HL-60 (cell line): ENCODE measurements at regions not wholly inside any gene's neighbourhood (a gene's known extent, or its start where the extent isn't known, plus 50 kb on each side); places are given as distances from the start of the nearest gene placed in this dataset.

ENCODE experiments used
- DNase-seq, 2 experiments: peaks; one replicate each; pipeline ENCODE4 v3.0.0-alpha.2; 2010 to 2020; ENCODE audit warnings: low read depth in 1 of 2, low spot score in 1 of 2
- H3K27ac ChIP-seq: fragments of 250-450 bp; sonication (Bioruptor Pico); replicated peaks from 2 replicates; pipeline ENCODE4 v1.5.1; 2020; ENCODE audit warnings: mild to moderate bottlenecking, moderate library complexity
- H3K27me3 ChIP-seq: fragments of 250-450 bp; sonication (Bioruptor Pico); 2 replicates; pipeline ENCODE4 v1.5.1; 2021; ENCODE audit warnings: mild to moderate bottlenecking, moderate library complexity; ENCODE audit not compliant: insufficient read depth, poor library complexity, severe bottlenecking
- H3K4me3 ChIP-seq: replicated peaks from 2 replicates; pipeline ENCODE4 v1.5.1; 2011; ENCODE audit warnings: mild to moderate bottlenecking, control low read depth, low read length; ENCODE audit not compliant: insufficient read depth
- CTCF ChIP-seq: IDR thresholded peaks from one replicate; pipeline ENCODE4 v1.5.1; 2011; ENCODE audit warnings: low read length, control low read depth, inconsistent platforms; ENCODE audit not compliant: insufficient read depth
- GABPA ChIP-seq: IDR thresholded peaks from 2 replicates; pipeline ENCODE4 v1.6.1; 2012; ENCODE audit warnings: low read depth
- POLR2AphosphoS5 ChIP-seq: IDR thresholded peaks from 2 replicates; pipeline ENCODE4 v1.6.1; 2012; ENCODE audit warnings: low read depth
- REST ChIP-seq: IDR thresholded peaks from 2 replicates; pipeline ENCODE4 v1.6.1; 2012; ENCODE audit warnings: low read depth; ENCODE audit not compliant: insufficient replicate concordance
- SPI1 ChIP-seq: IDR thresholded peaks from 2 replicates; pipeline ENCODE4 v1.6.1; 2012; ENCODE audit warnings: low read depth, mild to moderate bottlenecking, borderline replicate concordance

- no peak for TF ChIP-seq REST
- no peak for TF ChIP-seq SPI1
- TF ChIP-seq CTCF = no peak
- no peak for TF ChIP-seq GABPA
- no peak for TF ChIP-seq POLR2AphosphoS5
- Histone ChIP-seq H3K27ac (no peak overlapping the region), H3K4me3 (no peak overlapping the region), H3K27me3 (no peaks in the 10 kb centered on the region)
- no peak for DNase-seq
These were observed 273.8 kb downstream of the AJAP1 start for GRCh38 chr1:4928186-4928585.

- no peak overlapping the region for H3K4me3 ChIP-seq
- no peak for DNase-seq
- H3K27me3 ChIP-seq = no peaks in the 10 kb centered on the region
- no peak for TF ChIP-seq GABPA
- no peak for TF ChIP-seq SPI1
- TF ChIP-seq POLR2AphosphoS5 = no peak
- TF ChIP-seq REST = no peak
- no peak for TF ChIP-seq CTCF
- no peak overlapping the region for H3K27ac ChIP-seq
These were observed 269.9 kb downstream of the AJAP1 start for GRCh38 chr1:4924356-4924755.

GRCh38 chr1:4916610-4917009, 262.2 kb downstream of the AJAP1 start:
- Histone ChIP-seq H3K27me3 (no peaks in the 10 kb centered on the region), H3K27ac (no peak overlapping the region), H3K4me3 (no peak overlapping the region)
- DNase-seq = no peak
- TF ChIP-seq CTCF (no peak), REST (no peak), POLR2AphosphoS5 (no peak), GABPA (no peak), SPI1 (no peak)
